Large intestine (tissue), 3 donors: ENCODE measurements at regions not wholly inside any gene's neighbourhood (a gene's known extent, or its start where the extent isn't known, plus 50 kb on each side); places are given as distances from the start of the nearest gene placed in this dataset.

Experiments used
- DNase-seq, 2 donors: peaks; one replicate each; pipeline versions ENCODE4 v3.0.0 to v3.0.0-alpha.2; 2013
- H3K27ac ChIP-seq: one replicate; pipeline ENCODE4 v1.5.1; 2013; ENCODE audit warnings: low read length
- H3K27me3 ChIP-seq: 2 replicates; pipeline ENCODE4 v1.6.1; 2013; ENCODE audit warnings: low read length; ENCODE audit not compliant: control insufficient read depth, insufficient read depth
- H3K36me3 ChIP-seq: 2 replicates; pipeline ENCODE4 v1.6.1; 2013; ENCODE audit warnings: low read length; ENCODE audit not compliant: control insufficient read depth, insufficient read depth
- H3K4me1 ChIP-seq: one replicate; pipeline ENCODE4 v1.6.1; 2013; ENCODE audit warnings: low read length; ENCODE audit not compliant: control insufficient read depth, insufficient read depth
- H3K4me3 ChIP-seq: one replicate; pipeline ENCODE4 v1.5.1; 2013; ENCODE audit warnings: low read length
- H3K9me3 ChIP-seq: one replicate; pipeline ENCODE4 v1.6.1; 2013; ENCODE audit warnings: mild to moderate bottlenecking, low read depth, low read length, moderate library complexity; ENCODE audit not compliant: control insufficient read depth
- WGBS: methylation state at CpG from one replicate; pipeline ENCODE4 v1.1.5; 2013; ENCODE audit warnings: low lambda C conversion rate; ENCODE audit not compliant: insufficient coverage; 5-methylcytosine and 5-hydroxymethylcytosine counted together

DNA sequence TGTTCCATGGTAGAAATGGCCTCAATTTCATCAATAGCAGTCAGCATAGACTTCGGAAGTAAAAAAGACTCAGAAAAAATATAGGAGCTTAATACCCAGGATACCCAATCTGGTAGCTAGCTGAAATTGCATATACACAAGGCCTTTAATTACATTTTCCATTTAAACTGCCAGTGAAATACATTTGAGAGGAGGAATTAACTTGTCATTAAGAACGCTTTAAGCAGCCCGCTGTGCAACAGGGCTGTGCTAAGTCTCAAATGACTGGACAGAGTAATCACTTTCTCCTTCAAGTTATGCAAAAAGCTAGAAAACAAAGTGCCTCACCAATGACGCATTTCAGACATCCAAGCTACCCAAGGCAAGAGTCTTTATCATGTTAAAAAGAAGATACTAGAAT lies 558.8 kb downstream of the MBD2 start:
- H3K27ac ChIP-seq = no peak overlapping the region
- WGBS = no CpG with 5 or more reads among the region's 4 CpGs
- H3K9me3 ChIP-seq = no peaks in the 10 kb centered on the region
- DNase-seq = no peak
- no peaks in the 10 kb centered on the region for H3K27me3 ChIP-seq
- no peak overlapping the region for H3K4me3 ChIP-seq
- H3K36me3 ChIP-seq = no peaks in the 10 kb centered on the region
- no peaks in the 10 kb centered on the region for H3K4me1 ChIP-seq

DNA sequence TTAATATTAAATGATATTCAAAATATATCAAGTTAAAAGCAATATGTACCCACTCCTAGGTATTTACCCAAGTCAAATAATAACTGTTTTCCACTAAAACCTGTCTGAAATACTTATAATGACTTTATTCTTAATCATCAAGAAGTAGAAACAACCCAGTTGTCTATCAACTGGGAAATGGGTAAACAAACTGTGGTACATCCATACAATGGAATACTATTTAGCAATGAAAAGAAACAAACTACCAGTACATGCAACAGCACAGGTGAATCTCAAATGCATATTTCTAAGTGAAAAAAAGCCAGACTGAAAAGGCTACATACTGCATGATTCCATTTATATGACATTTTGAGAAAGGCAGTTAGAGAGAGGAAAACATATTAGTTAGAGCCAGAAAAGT lies 559.9 kb downstream of the MBD2 start:
- H3K27me3 ChIP-seq = no peaks in the 10 kb centered on the region
- H3K36me3 ChIP-seq = no peaks in the 10 kb centered on the region
- DNase-seq = no peak
- no peaks in the 10 kb centered on the region for H3K4me1 ChIP-seq
- no peak overlapping the region for H3K27ac ChIP-seq
- H3K9me3 ChIP-seq = no peaks in the 10 kb centered on the region
- H3K4me3 ChIP-seq = no peak overlapping the region

DNA sequence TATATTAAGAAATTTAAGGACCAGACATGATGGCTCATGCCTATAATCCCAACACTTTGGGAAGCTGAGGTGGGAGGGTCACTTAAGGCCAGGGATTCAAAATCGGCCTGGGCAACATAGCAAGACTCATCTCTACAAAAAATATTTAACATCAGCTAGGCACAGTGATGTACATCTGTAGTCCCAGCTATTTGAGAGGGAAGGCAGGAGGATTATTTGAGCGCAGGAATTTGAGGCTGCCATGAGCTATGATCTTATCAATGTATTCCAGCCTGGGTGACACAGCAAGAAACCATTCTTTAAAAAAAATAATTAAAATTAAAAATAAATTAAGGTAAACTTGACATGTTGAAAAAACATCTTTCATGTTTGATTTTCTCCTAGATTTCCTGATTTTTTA lies 564.2 kb downstream of the MBD2 start:
- Histone ChIP-seq H3K27me3 (no peaks in the 10 kb centered on the region), H3K4me3 (no peak overlapping the region), H3K4me1 (no peaks in the 10 kb centered on the region), H3K9me3 (no peaks in the 10 kb centered on the region), H3K36me3 (no peaks in the 10 kb centered on the region), H3K27ac (no peak overlapping the region)
- DNase-seq = no peak
- WGBS = no CpG with 5 or more reads among the region's 2 CpGs

DNA sequence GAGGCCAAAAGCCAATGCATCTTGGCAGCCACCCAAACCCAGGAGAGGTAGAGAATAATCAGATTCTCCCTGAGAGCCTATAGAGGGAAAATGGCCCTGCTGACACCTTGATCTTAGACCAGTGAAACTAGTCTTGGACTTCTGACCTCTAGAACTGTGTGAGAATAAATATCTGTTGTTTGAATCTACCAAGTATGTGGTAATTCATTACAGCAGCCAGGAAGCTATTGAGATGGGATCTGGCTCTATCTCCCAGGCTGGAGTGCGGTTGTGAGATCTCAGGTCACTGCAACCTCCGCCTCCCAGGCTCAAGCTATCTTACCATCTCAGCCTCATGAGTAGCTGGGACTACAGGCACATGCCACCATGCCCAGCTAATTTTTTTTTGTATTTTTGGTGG lies 567.2 kb downstream of the MBD2 start:
- Histone ChIP-seq H3K27me3 (no peaks in the 10 kb centered on the region), H3K27ac (no peak overlapping the region), H3K4me3 (no peak overlapping the region), H3K9me3 (no peaks in the 10 kb centered on the region), H3K4me1 (no peaks in the 10 kb centered on the region), H3K36me3 (no peaks in the 10 kb centered on the region)
- no peak for DNase-seq
- WGBS = no CpG with 5 or more reads among the region's 2 CpGs

DNA sequence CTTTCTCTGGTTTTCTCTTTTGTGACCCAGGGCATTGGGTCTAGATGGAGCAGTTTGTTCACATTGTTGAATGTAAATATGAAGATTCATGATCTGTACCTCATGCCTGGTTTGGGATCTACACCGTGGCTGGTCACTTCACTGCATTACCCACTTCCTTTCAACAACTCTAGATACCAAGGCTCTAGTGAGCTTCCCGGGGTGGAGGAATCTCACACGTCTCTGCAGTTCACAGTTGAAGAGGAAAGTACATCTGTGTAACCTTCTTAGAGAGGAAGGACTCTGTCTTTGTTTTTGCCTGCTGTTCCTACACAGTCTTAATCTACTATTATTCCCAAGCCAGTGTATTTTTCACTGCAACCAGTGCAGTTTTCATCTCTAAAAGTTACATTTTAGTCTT lies 574.8 kb downstream of the MBD2 start:
- Histone ChIP-seq H3K36me3 (no peaks in the 10 kb centered on the region), H3K27me3 (no peaks in the 10 kb centered on the region), H3K9me3 (no peaks in the 10 kb centered on the region), H3K4me1 (no peaks in the 10 kb centered on the region), H3K27ac (no peak overlapping the region), H3K4me3 (no peak overlapping the region)
- no CpG with 5 or more reads among the region's 3 CpGs for whole genome bisulfite sequencing
- DNase-seq = no peak

DNA sequence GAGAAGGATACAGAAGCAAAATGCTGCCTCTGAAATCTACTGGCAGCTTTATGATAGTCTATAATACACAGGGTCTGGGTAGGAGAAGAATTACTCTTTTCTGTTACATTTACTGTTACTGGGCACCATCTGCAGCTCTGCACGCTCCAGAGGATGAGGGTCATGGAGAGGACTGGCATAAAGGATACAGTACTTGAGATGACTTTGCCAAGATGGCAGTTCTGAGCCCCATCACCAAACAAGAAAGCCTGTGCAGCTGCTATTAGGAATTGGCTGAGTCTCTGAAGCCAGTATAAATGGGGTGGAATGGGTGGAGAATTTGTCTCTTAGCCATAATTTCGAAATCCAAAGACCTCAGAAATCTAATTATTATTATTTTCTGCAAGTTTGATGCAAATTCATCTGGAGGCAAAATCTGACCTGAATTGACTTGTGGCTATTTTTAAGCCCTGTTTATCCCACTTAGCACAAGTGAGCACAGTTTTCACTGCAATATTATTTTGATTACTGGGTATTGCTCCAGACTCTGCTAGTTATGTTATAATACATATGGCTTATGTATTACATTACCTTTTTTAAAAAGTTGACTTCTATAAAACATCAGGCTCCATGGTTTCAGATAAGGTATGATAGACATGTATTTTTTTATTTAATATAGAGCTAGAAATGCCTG lies 579.5 kb downstream of the MBD2 start:
- H3K27me3 ChIP-seq = no peaks in the 10 kb centered on the region
- no peak overlapping the region for H3K4me3 ChIP-seq
- no peaks in the 10 kb centered on the region for H3K36me3 ChIP-seq
- no peak for DNase-seq
- H3K9me3 ChIP-seq = no peaks in the 10 kb centered on the region
- no peak overlapping the region for H3K27ac ChIP-seq
- H3K4me1 ChIP-seq = no peaks in the 10 kb centered on the region
- WGBS = no CpG with 5 or more reads among the region's 2 CpGs

DNA sequence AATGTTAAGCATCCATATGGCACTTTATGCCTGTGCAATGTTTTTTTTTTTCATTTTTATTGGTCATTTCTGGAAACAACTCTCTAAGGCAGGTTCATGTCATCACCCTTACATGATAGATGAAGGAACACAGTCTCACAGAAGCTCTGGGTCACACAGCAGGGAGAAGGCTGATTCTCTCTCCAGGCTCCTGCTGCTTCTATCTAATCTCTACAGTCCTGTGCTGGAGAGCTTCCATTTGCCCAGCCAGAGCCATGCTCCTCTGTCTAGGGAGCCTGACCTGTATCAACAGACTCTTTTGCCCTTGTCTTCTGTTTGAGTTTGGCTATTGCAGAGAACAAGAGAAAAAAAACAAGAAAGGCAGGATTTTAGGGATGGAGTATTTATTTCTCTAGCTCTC lies 584.8 kb downstream of the MBD2 start:
- H3K4me3 ChIP-seq = no peak overlapping the region
- no peaks in the 10 kb centered on the region for H3K9me3 ChIP-seq
- H3K27ac ChIP-seq = no peak overlapping the region
- H3K27me3 ChIP-seq = no peaks in the 10 kb centered on the region
- H3K4me1 ChIP-seq = no peaks in the 10 kb centered on the region
- H3K36me3 ChIP-seq = no peaks in the 10 kb centered on the region
- no peak for DNase-seq

DNA sequence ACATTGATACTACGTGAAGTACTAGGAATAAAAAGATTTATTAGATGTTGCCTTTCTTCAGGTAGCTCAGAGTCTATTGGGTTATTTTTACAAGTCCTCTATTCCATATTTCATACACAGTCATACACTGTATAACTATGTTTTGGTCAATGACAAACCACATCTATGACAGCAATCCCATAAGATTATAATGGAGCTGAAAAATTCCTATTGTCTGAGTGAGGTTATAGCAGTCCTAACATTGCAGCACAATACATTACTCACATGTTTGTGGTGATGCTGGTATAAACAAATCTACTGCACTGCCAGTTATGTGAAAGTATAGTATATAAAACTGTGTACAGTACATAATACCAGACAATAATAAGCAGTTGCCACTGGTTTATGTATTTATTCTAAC lies 595.1 kb downstream of the MBD2 start:
- Histone ChIP-seq H3K4me3 (no peak overlapping the region), H3K27ac (no peak overlapping the region), H3K9me3 (peaks cover 8% of the 10 kb centered on the region), H3K4me1 (no peaks in the 10 kb centered on the region), H3K36me3 (no peaks in the 10 kb centered on the region), H3K27me3 (no peaks in the 10 kb centered on the region)
- no peak for DNase-seq
- 100% methylated on average over 1 of the region's 1 CpG for WGBS

DNA sequence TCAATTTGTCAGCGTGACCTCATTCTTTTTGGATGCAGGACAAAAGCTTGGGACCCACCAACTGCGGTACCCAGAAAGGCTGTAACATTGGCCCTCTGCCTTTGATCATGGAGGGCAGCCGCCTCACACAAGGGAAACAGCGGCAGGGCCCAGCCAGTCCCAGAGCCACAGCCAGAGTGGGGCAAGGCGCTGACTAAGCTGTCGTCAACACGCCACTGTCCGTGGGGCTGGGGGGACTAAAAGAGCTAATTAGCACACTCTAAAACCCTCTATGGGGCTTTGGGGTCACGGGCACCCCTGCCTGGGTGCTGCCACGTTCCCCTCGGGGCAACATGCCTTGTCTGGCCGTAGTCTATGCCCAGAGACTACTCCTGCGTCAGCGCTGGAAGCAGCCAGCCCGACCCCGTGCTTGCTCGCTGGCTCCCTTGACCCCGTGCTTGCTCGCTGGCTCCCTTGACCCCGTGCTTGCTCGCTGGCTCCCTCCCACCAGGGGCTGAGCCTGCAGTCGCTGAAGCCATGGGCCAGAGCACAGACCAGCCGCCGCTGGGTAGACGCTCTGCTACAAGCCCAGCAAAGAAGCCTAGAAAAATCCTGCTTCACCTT lies 598.4 kb downstream of the MBD2 start:
- DNase-seq = no peak
- peaks cover 8% of the 10 kb centered on the region for H3K9me3 ChIP-seq
- no peaks in the 10 kb centered on the region for H3K27me3 ChIP-seq
- no peaks in the 10 kb centered on the region for H3K4me1 ChIP-seq
- no peaks in the 10 kb centered on the region for H3K36me3 ChIP-seq
- no peak overlapping the region for H3K4me3 ChIP-seq
- H3K27ac ChIP-seq = no peak overlapping the region
- no CpG with 5 or more reads among the region's 25 CpGs for WGBS

DNA sequence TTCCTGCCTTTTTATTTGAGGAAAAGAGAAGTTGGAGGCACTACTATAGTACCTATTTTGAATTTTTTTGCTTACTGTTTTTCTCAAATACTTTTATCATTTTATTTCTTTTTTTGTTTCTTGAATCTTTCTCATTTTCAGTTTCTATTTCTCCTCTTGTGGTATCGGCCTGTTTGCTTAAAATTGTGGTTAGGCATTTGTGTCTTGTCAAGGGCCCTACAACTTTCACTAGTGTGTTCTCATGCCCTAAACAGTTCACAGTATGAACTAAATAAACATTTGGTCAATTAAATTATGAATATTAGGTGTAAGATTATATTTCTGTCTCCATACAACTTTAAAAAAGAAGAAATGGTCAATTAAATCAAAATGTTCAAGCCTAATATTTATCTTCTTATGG lies 613.5 kb downstream of the MBD2 start:
- WGBS = no CpG with 5 or more reads among the region's 1 CpG

DNA sequence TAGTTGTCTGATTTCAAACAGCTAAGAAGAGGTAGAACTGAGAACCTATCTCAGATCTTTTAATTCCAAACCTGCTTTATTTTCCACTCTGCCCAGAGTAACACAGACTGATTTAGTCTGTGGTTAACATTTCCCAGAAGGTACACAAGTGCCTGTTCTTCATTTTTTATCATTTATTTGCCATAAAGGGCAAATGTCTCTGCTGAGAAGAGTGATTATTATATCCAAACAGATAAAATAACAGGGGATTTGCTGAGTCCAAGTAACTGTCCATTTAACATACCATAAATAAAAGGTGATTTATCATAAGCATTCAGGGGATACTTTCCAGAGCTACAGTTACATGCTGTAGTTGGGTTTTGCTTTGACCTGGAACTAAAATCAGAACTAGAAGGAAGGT lies 617.7 kb downstream of the MBD2 start:
- DNase-seq = no peak
- no peaks in the 10 kb centered on the region for H3K4me1 ChIP-seq
- H3K4me3 ChIP-seq = no peak overlapping the region
- H3K36me3 ChIP-seq = no peaks in the 10 kb centered on the region
- H3K9me3 ChIP-seq = no peaks in the 10 kb centered on the region
- no peaks in the 10 kb centered on the region for H3K27me3 ChIP-seq
- H3K27ac ChIP-seq = no peak overlapping the region

More for the DNA sequence above, 613.5 kb downstream of the MBD2 start:
- Histone ChIP-seq H3K4me3 (no peak overlapping the region), H3K27ac (no peak overlapping the region), H3K36me3 (no peaks in the 10 kb centered on the region), H3K9me3 (no peaks in the 10 kb centered on the region), H3K27me3 (no peaks in the 10 kb centered on the region), H3K4me1 (no peaks in the 10 kb centered on the region)
- DNase-seq = no peak
